H1 (cell line): ENCODE measurements at regions not wholly inside any gene's neighbourhood (a gene's known extent, or its start where the extent isn't known, plus 50 kb on each side); places are given as distances from the start of the nearest gene placed in this dataset.

ENCODE experiments used
- CHD7 ChIP-seq: fragments of 300-600 bp; sonication (generic); IDR thresholded peaks from 2 replicates; pipeline ENCODE4 v1.7.1; 2012; ENCODE audit warnings: low read length, moderate library complexity, mild to moderate bottlenecking, inconsistent platforms; ENCODE audit not compliant: insufficient replicate concordance
- CTCF ChIP-seq, 3 experiments: IDR thresholded peaks; 1 replicate in 2 of 3; 2 replicates in 1 of 3; pipeline versions ENCODE4 v1.5.1 to v1.6.1; 2011; ENCODE audit warnings: low read length in 3 of 3, mild to moderate bottlenecking in 3 of 3, inconsistent platforms in 2 of 3, low read depth in 1 of 3, moderate library complexity in 1 of 3; ENCODE audit not compliant: insufficient read depth in 1 of 3; ENCODE audit errors: control extremely low read depth in 1 of 3
- KDM5A ChIP-seq: fragments of 200-600 bp; IDR thresholded peaks from 2 replicates; pipeline ENCODE4 v1.7.1; 2012; ENCODE audit warnings: mild to moderate bottlenecking, low read length, inconsistent platforms, mixed read lengths
- TF ChIP-seq, protein P1 (sequence below): IDR thresholded peaks from 2 replicates; pipeline ENCODE4 v1.6.1; 2011; ENCODE audit warnings: low read length, improper control_type of control experiment

- TF ChIP-seq CHD7 (no peak), CTCF (IDR thresholded peaks at IDR 0.05; ENCODE audit: control extremely low read depth in 1 of 3, insufficient read depth in 1 of 3, low read depth in 1 of 3, low read length in 3 of 3) (no peak), KDM5A (no peak)
- TF ChIP-seq, protein P1, sequence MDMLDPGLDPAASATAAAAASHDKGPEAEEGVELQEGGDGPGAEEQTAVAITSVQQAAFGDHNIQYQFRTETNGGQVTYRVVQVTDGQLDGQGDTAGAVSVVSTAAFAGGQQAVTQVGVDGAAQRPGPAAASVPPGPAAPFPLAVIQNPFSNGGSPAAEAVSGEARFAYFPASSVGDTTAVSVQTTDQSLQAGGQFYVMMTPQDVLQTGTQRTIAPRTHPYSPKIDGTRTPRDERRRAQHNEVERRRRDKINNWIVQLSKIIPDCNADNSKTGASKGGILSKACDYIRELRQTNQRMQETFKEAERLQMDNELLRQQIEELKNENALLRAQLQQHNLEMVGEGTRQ = no peak
- TF ChIP-seq, all 59 proteins: peak for 0
Measured at GRCh38 chr4:63937961-63938360, 471.3 kb downstream of the TECRL start (continued).
